Sigmoid colon (tissue), 4 donors: ENCODE measurements at regions not wholly inside any gene's neighbourhood (a gene's known extent, or its start where the extent isn't known, plus 50 kb on each side); places are given as distances from the start of the nearest gene placed in this dataset.

Source experiments
- POLR2A ChIP-seq, 2 donors: fragments of 450-650 bp; IDR thresholded peaks; one replicate each; pipeline ENCODE4 v1.6.1; 2016; ENCODE audit warnings: antibody characterized with exemption in 2 of 2, mild to moderate bottlenecking in 2 of 2, moderate library complexity in 2 of 2
- POLR2AphosphoS5 ChIP-seq, 4 donors: sonication (generic); formaldehyde crosslinking; IDR thresholded peaks; one replicate each; pipeline ENCODE4 v1.6.1; 2017; ENCODE audit warnings: antibody characterized with exemption in 4 of 4
- TF ChIP-seq, protein P1 (sequence below), 4 experiments: fragments of 450-650 bp in 3 of 4; fragments of 200-600 bp in 1 of 4; IDR thresholded peaks; one replicate each; pipeline ENCODE4 v1.5.1; 2016 to 2019; ENCODE audit warnings: antibody characterized with exemption in 4 of 4, mild to moderate bottlenecking in 3 of 4, moderate library complexity in 2 of 4

- TF ChIP-seq POLR2AphosphoS5 (IDR thresholded peaks at IDR 0.05), result no peak
- no peak for TF ChIP-seq POLR2A (IDR thresholded peaks at IDR 0.05)
- TF ChIP-seq, protein P1, sequence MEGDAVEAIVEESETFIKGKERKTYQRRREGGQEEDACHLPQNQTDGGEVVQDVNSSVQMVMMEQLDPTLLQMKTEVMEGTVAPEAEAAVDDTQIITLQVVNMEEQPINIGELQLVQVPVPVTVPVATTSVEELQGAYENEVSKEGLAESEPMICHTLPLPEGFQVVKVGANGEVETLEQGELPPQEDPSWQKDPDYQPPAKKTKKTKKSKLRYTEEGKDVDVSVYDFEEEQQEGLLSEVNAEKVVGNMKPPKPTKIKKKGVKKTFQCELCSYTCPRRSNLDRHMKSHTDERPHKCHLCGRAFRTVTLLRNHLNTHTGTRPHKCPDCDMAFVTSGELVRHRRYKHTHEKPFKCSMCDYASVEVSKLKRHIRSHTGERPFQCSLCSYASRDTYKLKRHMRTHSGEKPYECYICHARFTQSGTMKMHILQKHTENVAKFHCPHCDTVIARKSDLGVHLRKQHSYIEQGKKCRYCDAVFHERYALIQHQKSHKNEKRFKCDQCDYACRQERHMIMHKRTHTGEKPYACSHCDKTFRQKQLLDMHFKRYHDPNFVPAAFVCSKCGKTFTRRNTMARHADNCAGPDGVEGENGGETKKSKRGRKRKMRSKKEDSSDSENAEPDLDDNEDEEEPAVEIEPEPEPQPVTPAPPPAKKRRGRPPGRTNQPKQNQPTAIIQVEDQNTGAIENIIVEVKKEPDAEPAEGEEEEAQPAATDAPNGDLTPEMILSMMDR (IDR thresholded peaks at IDR 0.05), result no peak
These were observed 267.4 kb downstream of the ALG10 start for GRCh38 chr12:34289431-34290380.
